ENCODE measurements at regions not wholly inside any gene's neighbourhood (a gene's known extent, or its start where the extent isn't known, plus 50 kb on each side); places are given as distances from the start of the nearest gene placed in this dataset.

- TF ChIP-seq CTCF (IDR thresholded peaks at IDR 0.05), result no peak
- TF ChIP-seq POLR2A (IDR thresholded peaks at IDR 0.05), result no peak
Observed at GRCh38 chr12:30110498-30110897, 326.8 kb upstream of the TMTC1 start.

All from testis (tissue), 2 donors.